Karpas-422 (cell line): ENCODE measurements at regions not wholly inside any gene's neighbourhood (a gene's known extent, or its start where the extent isn't known, plus 50 kb on each side); places are given as distances from the start of the nearest gene placed in this dataset.
"Not testable (repeated sequence)": the region's sequence is repeated elsewhere in the genome, so short reads cannot be mapped to it uniquely, and the experiment has no call there.

Experiments
- DNase-seq: peaks from one replicate; pipeline ENCODE4 v3.0.0-alpha.2; 2015
- H2AFZ ChIP-seq: fragments of 200-600 bp; sonication (generic); 2 replicates; pipeline ENCODE4 v1.6.1; 2014; ENCODE audit warnings: antibody characterized with exemption, low read length, mixed read lengths
- H3K27ac ChIP-seq: fragments of 200-600 bp; sonication (generic); 2 replicates; pipeline ENCODE4 v1.5.1; 2014; ENCODE audit warnings: mild to moderate bottlenecking, low read length, moderate library complexity
- H3K27me3 ChIP-seq: fragments of 200-600 bp; sonication (generic); 2 replicates; pipeline ENCODE4 v1.6.1; 2014; ENCODE audit warnings: low read length, mixed read lengths
- H3K36me3 ChIP-seq: fragments of 200-600 bp; sonication (generic); 2 replicates; pipeline ENCODE4 v1.6.1; 2014; ENCODE audit warnings: low read length, mixed read lengths; ENCODE audit not compliant: insufficient read depth
- H3K4me1 ChIP-seq: fragments of 200-600 bp; sonication (generic); 2 replicates; pipeline ENCODE4 v1.6.1; 2014; ENCODE audit warnings: mild to moderate bottlenecking, low read length, mixed read lengths
- H3K4me2 ChIP-seq: fragments of 200-600 bp; sonication (generic); 2 replicates; pipeline ENCODE4 v1.6.1; 2014; ENCODE audit warnings: low read length, low read depth, mild to moderate bottlenecking; ENCODE audit not compliant: poor library complexity, severe bottlenecking
- H3K4me3 ChIP-seq: fragments of 200-600 bp; sonication (generic); 2 replicates; pipeline ENCODE4 v1.5.1; 2014; ENCODE audit warnings: mild to moderate bottlenecking, antibody characterized with exemption, low read length, mixed read lengths
- H3K79me2 ChIP-seq: fragments of 200-600 bp; sonication (generic); 2 replicates; pipeline ENCODE4 v1.6.1; 2014; ENCODE audit warnings: mild to moderate bottlenecking, low read length, mixed read lengths
- H3K9ac ChIP-seq: fragments of 200-600 bp; sonication (generic); 2 replicates; pipeline ENCODE4 v1.6.0; 2014; ENCODE audit warnings: low read length
- H3K9me2 ChIP-seq: fragments of 200-600 bp; sonication (generic), shearing (Covaris generic); replicated peaks from 2 replicates; pipeline ENCODE4 v1.6.0; 2014; ENCODE audit warnings: mild to moderate bottlenecking, low read length, moderate library complexity; ENCODE audit not compliant: insufficient read depth
- H3K9me3 ChIP-seq: fragments of 300-700, 200-600 bp; sonication (generic); 2 replicates; pipeline ENCODE4 v1.6.1; 2014; ENCODE audit warnings: low read length, mixed read lengths
- H4K20me1 ChIP-seq: fragments of 200-600 bp; sonication (generic); 2 replicates; pipeline ENCODE4 v1.6.1; 2014; ENCODE audit warnings: mild to moderate bottlenecking, antibody characterized with exemption, low read length, low read depth; ENCODE audit not compliant: insufficient read depth

DNA sequence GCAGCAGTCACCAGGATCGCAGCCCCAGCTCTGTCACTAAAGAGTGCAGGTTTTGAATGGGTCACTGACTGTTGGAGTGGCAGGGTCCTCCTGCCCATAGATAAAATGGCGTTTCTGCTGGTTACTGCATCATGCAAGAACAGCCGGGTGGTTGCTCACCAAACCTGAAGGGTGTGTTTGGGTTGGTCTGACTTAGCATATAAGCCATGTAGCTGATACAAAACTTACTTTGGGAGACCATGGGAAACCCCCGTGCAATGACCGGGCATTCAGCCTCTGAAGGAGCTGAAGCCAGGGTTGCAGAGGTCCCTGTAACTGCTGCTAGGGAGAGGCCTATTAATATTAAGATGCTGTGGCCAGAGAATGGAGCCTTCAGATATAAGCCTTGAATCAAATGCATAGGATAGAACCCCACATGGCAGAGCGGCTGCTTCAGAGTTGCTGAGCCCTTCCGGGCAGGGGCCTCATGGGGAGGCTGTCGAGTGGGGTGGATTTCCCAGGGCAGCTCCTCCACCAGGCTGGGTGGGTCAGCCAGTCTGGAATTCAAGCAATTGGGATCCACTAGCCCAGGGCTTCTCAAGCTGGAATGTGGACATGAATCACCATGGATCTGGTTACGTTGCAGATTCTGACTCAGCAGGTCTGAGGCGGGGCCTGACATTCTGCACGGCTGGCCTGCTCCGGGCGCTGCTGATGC, 70.9 kb upstream of the CTBP2 start:
- Histone ChIP-seq H3K9me3 (no peaks in the 10 kb centered on the region), H4K20me1 (no peaks in the 10 kb centered on the region), H3K4me1 (no peaks in the 10 kb centered on the region), H2AFZ (no peak overlapping the region), H3K79me2 (no peaks in the 10 kb centered on the region), H3K4me2 (no peak overlapping the region), H3K36me3 (no peaks in the 10 kb centered on the region), H3K9ac (no peak overlapping the region), H3K27ac (no peak overlapping the region), H3K27me3 (no peaks in the 10 kb centered on the region), H3K9me2 (no peaks in the 10 kb centered on the region), H3K4me3 (no peak overlapping the region)
- DNase-seq: no peak

DNA sequence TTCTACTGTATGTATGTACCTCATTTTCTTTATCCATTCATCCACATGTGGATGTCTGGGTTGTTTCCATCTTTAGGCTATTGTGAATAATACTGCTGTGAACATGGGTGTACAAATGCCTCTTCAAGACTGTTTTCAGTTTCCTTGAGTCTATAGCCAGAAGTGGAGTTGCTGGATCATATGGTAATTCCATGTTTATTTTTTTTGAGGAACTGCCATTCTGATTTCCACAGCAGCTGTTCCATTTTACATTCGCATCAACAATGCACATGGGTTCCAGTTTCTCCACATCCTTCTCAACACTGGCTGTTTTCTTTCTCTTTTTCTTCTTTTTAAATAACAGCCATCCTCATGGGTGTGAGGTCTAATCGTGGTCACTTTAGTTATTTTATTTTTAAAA, 69.9 kb upstream of the CTBP2 start:
- no peak overlapping the region for H3K4me3 ChIP-seq
- no peak overlapping the region for H3K27ac ChIP-seq
- H4K20me1 ChIP-seq: no peaks in the 10 kb centered on the region
- H3K4me1 ChIP-seq: no peaks in the 10 kb centered on the region
- no peaks in the 10 kb centered on the region for H3K9me2 ChIP-seq
- no peak overlapping the region for H3K9ac ChIP-seq
- H3K79me2 ChIP-seq: no peaks in the 10 kb centered on the region
- no peaks in the 10 kb centered on the region for H3K27me3 ChIP-seq
- no peak overlapping the region for H2AFZ ChIP-seq
- no peak for DNase-seq
- H3K9me3 ChIP-seq: no peaks in the 10 kb centered on the region
- no peak overlapping the region for H3K4me2 ChIP-seq
- H3K36me3 ChIP-seq: no peaks in the 10 kb centered on the region

DNA sequence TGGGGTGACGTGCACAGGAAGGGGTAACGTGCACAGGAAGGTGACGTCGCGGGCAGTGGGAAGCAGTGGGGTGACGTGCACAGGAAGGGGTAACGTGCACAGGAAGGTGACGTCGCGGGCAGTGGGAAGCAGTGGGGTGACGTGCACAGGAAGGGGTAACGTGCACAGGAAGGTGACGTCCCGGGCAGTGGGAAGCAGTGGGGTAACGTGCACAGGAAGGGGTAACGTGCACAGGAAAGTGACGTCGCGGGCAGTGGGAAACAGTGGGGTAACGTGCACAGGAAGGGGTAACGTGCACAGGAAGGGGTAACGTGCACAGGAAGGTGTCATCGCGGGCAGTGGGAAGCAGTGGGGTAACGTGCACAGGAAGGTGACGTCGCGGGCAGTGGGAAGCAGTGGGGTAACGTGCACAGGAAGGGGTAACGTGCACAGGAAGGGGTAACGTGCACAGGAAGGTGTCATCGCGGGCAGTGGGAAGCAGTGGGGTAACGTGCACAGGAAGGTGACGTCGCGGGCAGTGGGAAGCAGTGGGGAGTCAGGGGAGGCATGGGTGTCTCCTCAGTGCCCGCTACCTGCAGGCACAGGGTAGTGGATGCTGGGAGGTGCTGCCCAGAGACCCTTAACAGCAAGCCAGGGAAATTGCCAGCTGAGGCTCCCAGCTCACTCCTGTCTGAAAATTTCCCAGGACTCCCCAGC, 68.0 kb upstream of the CTBP2 start:
- not testable (repeated sequence) for H3K9me3 ChIP-seq, H3K4me2 ChIP-seq, H3K4me1 ChIP-seq, H3K27me3 ChIP-seq, H3K4me3 ChIP-seq, H3K36me3 ChIP-seq, H3K79me2 ChIP-seq, H4K20me1 ChIP-seq, H2AFZ ChIP-seq, DNase-seq, H3K9me2 ChIP-seq, H3K9ac ChIP-seq, H3K27ac ChIP-seq

DNA sequence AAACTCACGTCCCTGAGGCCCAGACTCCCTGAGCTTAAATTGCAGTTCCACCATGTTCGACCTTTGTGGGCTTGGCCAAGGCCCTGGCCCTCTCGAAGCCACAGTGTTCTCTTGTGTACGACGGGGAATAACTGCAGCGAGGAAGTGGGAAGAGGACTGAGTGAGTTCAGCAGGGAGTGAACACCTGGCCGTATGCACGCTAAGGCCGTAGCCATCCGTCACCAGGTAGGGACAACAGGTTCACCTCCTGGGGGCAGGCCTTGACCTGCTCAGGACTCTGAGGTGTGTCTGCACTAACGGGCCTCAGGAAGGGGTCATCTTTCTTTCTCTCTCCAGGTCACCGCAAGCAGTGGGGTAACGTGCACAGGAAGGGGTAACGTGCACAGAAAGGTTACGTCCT, 67.2 kb upstream of the CTBP2 start:
- no peaks in the 10 kb centered on the region for H3K4me1 ChIP-seq
- H3K4me3 ChIP-seq: no peak overlapping the region
- H3K79me2 ChIP-seq: no peaks in the 10 kb centered on the region
- no peaks in the 10 kb centered on the region for H3K9me2 ChIP-seq
- H3K27me3 ChIP-seq: no peaks in the 10 kb centered on the region
- no peak overlapping the region for H2AFZ ChIP-seq
- H3K4me2 ChIP-seq: no peak overlapping the region
- H3K27ac ChIP-seq: no peak overlapping the region
- H3K9me3 ChIP-seq: no peaks in the 10 kb centered on the region
- no peaks in the 10 kb centered on the region for H4K20me1 ChIP-seq
- H3K9ac ChIP-seq: no peak overlapping the region
- H3K36me3 ChIP-seq: no peaks in the 10 kb centered on the region
- no peak for DNase-seq

DNA sequence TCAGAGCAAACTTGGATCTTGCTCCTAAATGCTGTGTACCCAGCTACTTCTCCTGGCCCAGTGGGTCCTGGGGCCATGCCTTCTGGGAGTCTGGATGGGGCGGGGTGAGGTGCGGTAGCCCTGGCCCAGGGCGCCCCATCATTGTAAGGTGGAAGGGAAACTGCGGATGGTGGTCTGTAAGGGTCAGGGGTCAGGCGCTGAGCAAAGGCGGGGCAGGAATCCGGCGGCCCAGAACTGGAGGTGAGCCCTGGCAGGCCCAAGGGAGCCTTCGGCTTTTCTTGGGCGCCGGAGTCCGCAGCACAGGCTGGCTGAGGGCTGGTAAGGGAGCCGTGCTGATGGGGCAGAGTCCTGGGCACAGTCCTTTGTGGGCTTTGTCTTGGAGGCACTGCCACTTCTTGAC, 66.5 kb upstream of the CTBP2 start:
- Histone ChIP-seq H2AFZ (no peak overlapping the region), H3K36me3 (no peaks in the 10 kb centered on the region), H3K4me2 (no peak overlapping the region), H3K27ac (no peak overlapping the region), H4K20me1 (no peaks in the 10 kb centered on the region), H3K27me3 (no peaks in the 10 kb centered on the region), H3K9me2 (no peaks in the 10 kb centered on the region), H3K9ac (no peak overlapping the region), H3K4me3 (no peak overlapping the region), H3K4me1 (no peaks in the 10 kb centered on the region), H3K9me3 (no peaks in the 10 kb centered on the region), H3K79me2 (no peaks in the 10 kb centered on the region)
- no peak for DNase-seq

DNA sequence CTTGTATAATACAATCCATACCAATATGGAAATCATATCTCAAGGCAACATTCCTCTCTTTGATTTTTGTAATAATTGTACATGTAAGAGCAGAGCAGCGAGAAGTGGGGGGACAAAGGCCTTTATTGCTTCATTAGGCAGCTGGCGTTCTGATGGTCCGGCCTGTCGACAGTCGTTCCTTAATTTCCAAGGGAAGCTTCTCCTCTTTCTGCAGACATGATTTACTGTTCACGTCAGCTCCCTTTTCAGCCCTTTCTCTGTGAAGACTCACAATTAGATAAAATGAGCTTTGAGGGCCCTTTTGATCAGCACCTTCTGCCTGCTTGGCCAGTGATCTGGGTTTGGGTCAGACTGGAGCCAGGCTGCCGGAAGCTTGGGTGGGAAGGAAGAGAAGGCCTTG, 65.6 kb upstream of the CTBP2 start:
- H3K4me1 ChIP-seq: no peaks in the 10 kb centered on the region
- no peaks in the 10 kb centered on the region for H4K20me1 ChIP-seq
- H3K9me2 ChIP-seq: no peaks in the 10 kb centered on the region
- no peaks in the 10 kb centered on the region for H3K79me2 ChIP-seq
- no peak overlapping the region for H3K9ac ChIP-seq
- H3K27ac ChIP-seq: no peak overlapping the region
- H3K36me3 ChIP-seq: no peaks in the 10 kb centered on the region
- H3K9me3 ChIP-seq: no peaks in the 10 kb centered on the region
- H3K4me2 ChIP-seq: no peak overlapping the region
- H3K27me3 ChIP-seq: no peaks in the 10 kb centered on the region
- no peak overlapping the region for H3K4me3 ChIP-seq
- H2AFZ ChIP-seq: no peak overlapping the region
- DNase-seq: no peak

DNA sequence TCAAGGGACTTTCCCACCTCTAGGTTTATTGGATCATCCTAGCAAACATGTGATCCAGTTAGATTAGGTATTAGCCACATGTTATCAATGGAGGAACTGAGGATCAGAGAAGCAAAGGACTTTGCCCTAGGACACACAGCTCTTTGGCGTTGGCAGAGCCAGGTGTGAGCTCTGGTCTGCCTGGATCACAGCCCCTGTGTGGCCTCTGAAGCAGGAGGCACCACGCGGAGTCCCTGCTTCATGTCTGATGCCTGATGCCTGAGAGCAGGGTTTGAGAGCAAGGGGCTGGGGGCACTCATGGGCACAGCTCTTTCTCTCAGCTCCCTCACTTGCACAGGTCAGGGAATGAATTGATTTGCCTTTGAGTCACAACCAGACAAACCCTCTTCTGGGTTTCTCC, 64.7 kb upstream of the CTBP2 start:
- Histone ChIP-seq H3K27me3 (no peaks in the 10 kb centered on the region), H3K4me1 (no peaks in the 10 kb centered on the region), H3K9ac (no peak overlapping the region), H3K27ac (no peak overlapping the region), H3K4me3 (no peak overlapping the region), H3K9me2 (no peaks in the 10 kb centered on the region), H3K36me3 (no peaks in the 10 kb centered on the region), H4K20me1 (no peaks in the 10 kb centered on the region), H3K9me3 (no peaks in the 10 kb centered on the region), H2AFZ (no peak overlapping the region), H3K79me2 (no peaks in the 10 kb centered on the region), H3K4me2 (no peak overlapping the region)
- DNase-seq: no peak

DNA sequence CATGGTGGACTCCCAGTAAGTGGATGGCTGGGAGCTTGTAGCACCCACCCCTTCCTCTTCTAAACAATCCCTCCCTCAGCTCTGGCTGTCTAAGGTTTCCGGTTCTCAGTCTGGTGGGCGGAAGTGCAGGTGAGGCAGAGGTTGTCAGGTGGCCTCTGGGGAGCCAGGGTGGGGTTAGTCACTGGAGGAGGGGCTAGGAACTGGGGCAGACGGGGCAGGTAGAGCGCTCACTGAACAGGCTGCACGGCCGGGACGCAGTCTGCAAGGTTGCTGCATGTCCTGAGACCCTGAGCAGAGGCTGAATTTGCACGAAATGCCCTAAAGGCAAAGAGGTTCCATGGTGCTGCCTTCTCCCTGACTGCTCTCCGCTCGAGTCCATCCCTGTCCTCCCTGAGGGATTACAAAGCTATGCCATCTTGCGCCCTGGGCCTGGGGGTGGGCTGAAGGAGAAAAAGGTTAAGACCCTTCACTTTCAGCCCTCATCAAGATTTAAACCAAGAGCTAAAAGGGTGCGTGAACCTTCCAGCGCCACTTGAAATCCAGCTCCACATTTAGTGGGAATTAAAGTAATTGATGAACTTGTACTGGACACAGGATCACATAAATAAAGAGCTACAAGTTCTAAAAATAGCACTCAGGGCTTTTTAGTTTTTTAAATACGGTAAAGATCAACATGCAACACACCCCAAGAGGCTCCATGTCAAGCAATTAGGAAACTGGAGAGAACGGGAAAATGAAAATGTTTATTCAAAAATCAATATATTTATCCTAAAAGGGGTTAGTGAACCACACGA, 62.3 kb upstream of the CTBP2 start:
- H3K79me2 ChIP-seq: no peaks in the 10 kb centered on the region
- no peaks in the 10 kb centered on the region for H3K4me1 ChIP-seq
- no peak overlapping the region for H3K4me3 ChIP-seq
- H2AFZ ChIP-seq: no peak overlapping the region
- no peak overlapping the region for H3K27ac ChIP-seq
- H4K20me1 ChIP-seq: no peaks in the 10 kb centered on the region
- DNase-seq: no peak
- H3K36me3 ChIP-seq: no peaks in the 10 kb centered on the region
- no peaks in the 10 kb centered on the region for H3K27me3 ChIP-seq
- no peaks in the 10 kb centered on the region for H3K9me2 ChIP-seq
- H3K9ac ChIP-seq: no peak overlapping the region
- no peak overlapping the region for H3K4me2 ChIP-seq
- no peaks in the 10 kb centered on the region for H3K9me3 ChIP-seq
